Vagina (tissue), 2 donors: ENCODE measurements at regions not wholly inside any gene's neighbourhood (a gene's known extent, or its start where the extent isn't known, plus 50 kb on each side); places are given as distances from the start of the nearest gene placed in this dataset.

ENCODE experiments used
- POLR2A ChIP-seq, 2 donors: fragments of 450-650 bp; IDR thresholded peaks; one replicate each; pipeline ENCODE4 v1.6.1; 2017; ENCODE audit warnings: antibody characterized with exemption in 2 of 2, mild to moderate bottlenecking in 2 of 2, moderate library complexity in 2 of 2
- TF ChIP-seq, protein P1 (sequence below), 3 experiments: fragments of 450-650 bp in 2 of 3; fragments of 200-600 bp in 1 of 3; sonication (generic) in 1 of 3; IDR thresholded peaks; one replicate each; pipeline ENCODE4 v1.5.1; 2017 to 2019; ENCODE audit warnings: antibody characterized with exemption in 3 of 3, mild to moderate bottlenecking in 2 of 3, moderate library complexity in 2 of 3

DNA sequence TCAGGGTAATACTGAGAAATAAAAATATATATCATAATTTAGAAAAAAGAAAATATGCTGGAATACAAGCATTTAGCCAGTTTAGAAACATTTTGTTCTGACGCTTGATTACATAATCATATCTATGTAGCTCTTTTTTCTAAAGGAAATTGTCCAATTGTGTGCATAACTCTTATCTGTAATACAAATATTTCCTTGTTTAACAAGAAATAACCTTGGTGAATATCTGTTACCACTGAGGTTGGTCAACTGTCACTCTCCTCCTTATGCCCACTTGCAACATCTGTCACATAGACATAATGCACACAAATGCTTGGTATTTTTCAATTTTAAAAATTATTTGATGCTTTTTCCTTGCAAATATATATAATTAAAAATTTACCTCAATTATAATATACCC lies 609.7 kb downstream of the TLL1 start:
- no peak for TF ChIP-seq POLR2A (IDR thresholded peaks at IDR 0.05)
- TF ChIP-seq, protein P1, sequence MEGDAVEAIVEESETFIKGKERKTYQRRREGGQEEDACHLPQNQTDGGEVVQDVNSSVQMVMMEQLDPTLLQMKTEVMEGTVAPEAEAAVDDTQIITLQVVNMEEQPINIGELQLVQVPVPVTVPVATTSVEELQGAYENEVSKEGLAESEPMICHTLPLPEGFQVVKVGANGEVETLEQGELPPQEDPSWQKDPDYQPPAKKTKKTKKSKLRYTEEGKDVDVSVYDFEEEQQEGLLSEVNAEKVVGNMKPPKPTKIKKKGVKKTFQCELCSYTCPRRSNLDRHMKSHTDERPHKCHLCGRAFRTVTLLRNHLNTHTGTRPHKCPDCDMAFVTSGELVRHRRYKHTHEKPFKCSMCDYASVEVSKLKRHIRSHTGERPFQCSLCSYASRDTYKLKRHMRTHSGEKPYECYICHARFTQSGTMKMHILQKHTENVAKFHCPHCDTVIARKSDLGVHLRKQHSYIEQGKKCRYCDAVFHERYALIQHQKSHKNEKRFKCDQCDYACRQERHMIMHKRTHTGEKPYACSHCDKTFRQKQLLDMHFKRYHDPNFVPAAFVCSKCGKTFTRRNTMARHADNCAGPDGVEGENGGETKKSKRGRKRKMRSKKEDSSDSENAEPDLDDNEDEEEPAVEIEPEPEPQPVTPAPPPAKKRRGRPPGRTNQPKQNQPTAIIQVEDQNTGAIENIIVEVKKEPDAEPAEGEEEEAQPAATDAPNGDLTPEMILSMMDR (IDR thresholded peaks at IDR 0.05): no peak
